Glomerular visceral epithelial cell (primary cell): ENCODE measurements at regions not wholly inside any gene's neighbourhood (a gene's known extent, or its start where the extent isn't known, plus 50 kb on each side); places are given as distances from the start of the nearest gene placed in this dataset.

Experiments used
- DNase-seq: peaks from one replicate; pipeline ENCODE4 v3.0.0-alpha.2; 2016; ENCODE audit errors: extremely low spot score

- no peak for DNase-seq
Measured at GRCh38 chr18:67865400-67865799, 348.9 kb upstream of the DSEL start.

- DNase-seq, result no peak
Measured at GRCh38 chr18:67864677-67865340, 348.3 kb upstream of the DSEL start.

GRCh38 chr18:67862069-67862468, 345.5 kb upstream of the DSEL start:
- no peak for DNase-seq

- no peak for DNase-seq
Measured at GRCh38 chr18:67854340-67854739, 337.8 kb upstream of the DSEL start.

- no peak for DNase-seq
Measured at GRCh38 chr18:67846422-67847098, 330.0 kb upstream of the DSEL start.

- no peak for DNase-seq
Measured at GRCh38 chr18:67845035-67845434, 328.5 kb upstream of the DSEL start.

- DNase-seq, result no peak
Measured at GRCh38 chr18:67840379-67840778, 323.9 kb upstream of the DSEL start.

- DNase-seq, result no peak
Measured at GRCh38 chr18:67818432-67818831, 301.9 kb upstream of the DSEL start.

- no peak for DNase-seq
Measured at GRCh38 chr18:67815280-67815679, 298.8 kb upstream of the DSEL start.

- DNase-seq, result no peak
Measured at GRCh38 chr18:67813380-67814028, 297.0 kb upstream of the DSEL start.

- no peak for DNase-seq
Measured at GRCh38 chr18:67805261-67805660, 288.7 kb upstream of the DSEL start.

GRCh38 chr18:67794521-67794920, 278.0 kb upstream of the DSEL start:
- DNase-seq, result no peak

- DNase-seq, result no peak
Measured at GRCh38 chr18:67790527-67790926, 274.0 kb upstream of the DSEL start.

GRCh38 chr18:67789165-67789545, 272.6 kb upstream of the DSEL start:
- DNase-seq, result no peak

GRCh38 chr18:67788310-67789164, 272.0 kb upstream of the DSEL start:
- DNase-seq, result no peak

GRCh38 chr18:67783196-67783946, 266.9 kb upstream of the DSEL start:
- peak; percentile 69 for DNase-seq

- DNase-seq, result no peak
Measured at GRCh38 chr18:67778016-67778415, 261.5 kb upstream of the DSEL start.

- no peak for DNase-seq
Measured at GRCh38 chr18:67776929-67777328, 260.4 kb upstream of the DSEL start.

- no peak for DNase-seq
Measured at GRCh38 chr18:67771271-67771670, 254.8 kb upstream of the DSEL start.

- DNase-seq, result no peak
Measured at GRCh38 chr18:67770520-67770919, 254.0 kb upstream of the DSEL start.

- DNase-seq, result peak; percentile 51
Measured at GRCh38 chr18:67766930-67767329, 250.4 kb upstream of the DSEL start.
